ENCODE measurements at regions not wholly inside any gene's neighbourhood (a gene's known extent, or its start where the extent isn't known, plus 50 kb on each side); places are given as distances from the start of the nearest gene placed in this dataset.

- Histone ChIP-seq H3K79me2 (ENCODE audit: insufficient read depth, low read length) (no peaks in the 10 kb centered on the region), H3K4me2 (ENCODE audit: low read length) (no peak overlapping the region), H3K36me3 (ENCODE audit: control insufficient read depth in 1 of 2, insufficient read depth in 2 of 2, low read length in 2 of 2) (no peaks in the 10 kb centered on the region), H3K27me3 (ENCODE audit: insufficient read depth, low read length) (no peaks in the 10 kb centered on the region), H3K27ac (ENCODE audit: low read depth, low read length) (no peak overlapping the region), H3K9ac (ENCODE audit: low read length) (no peak overlapping the region), H3K4me1 (ENCODE audit: control insufficient read depth in 1 of 2, insufficient read depth in 2 of 2, low read length in 2 of 2) (no peaks in the 10 kb centered on the region), H3K4me3 (replicated peaks in 1 of 2; ENCODE audit: low read depth in 1 of 2, low read length in 2 of 2) (no peak overlapping the region), H3K9me2 (ENCODE audit: insufficient read depth) (no peaks in the 10 kb centered on the region), H2AFZ (ENCODE audit: low read depth, low read length, poor library complexity, severe bottlenecking) (no peak overlapping the region), H4K20me1 (ENCODE audit: insufficient read depth) (no peaks in the 10 kb centered on the region), H3K9me3 (ENCODE audit: control insufficient read depth in 1 of 2, insufficient read depth in 1 of 2, low read depth in 1 of 2, low read length in 2 of 2) (no peaks in the 10 kb centered on the region)
- DNase-seq (ENCODE audit: low read depth, low spot score) = no peak
- intact Hi-C loops (cut with micrococcal nuclease) = no loop called here
- no peak for TF ChIP-seq FOSL1 (IDR thresholded peaks at IDR 0.05; ENCODE audit: low read depth)
- TF ChIP-seq ZFX (IDR thresholded peaks at IDR 0.05) = no peak
- no peak for TF ChIP-seq EZH2 (IDR thresholded peaks at IDR 0.05)
- no peak for TF ChIP-seq MAX (IDR thresholded peaks at IDR 0.05)
- TF ChIP-seq EZH2phosphoT487 (IDR thresholded peaks at IDR 0.05; ENCODE audit: borderline replicate concordance) = no peak
- TF ChIP-seq POLR2A (IDR thresholded peaks at IDR 0.05; ENCODE audit: borderline replicate concordance, extremely low read depth, insufficient read depth, insufficient read length) = no peak
- TF ChIP-seq CBX3 (IDR thresholded peaks at IDR 0.05; ENCODE audit: low read depth) = no peak
- no peak for TF ChIP-seq JUND (IDR thresholded peaks at IDR 0.05)
- ChIA-PET RAD21 (ENCODE audit: low non-redundant PET in 1 of 2, low total read pairs in 2 of 2, uncharacterized antibody in 2 of 2, unreplicated experiment in 2 of 2) (no interaction called here), POLR2A (no interaction called here), CTCF (no interaction called here)
- no peak for ATAC-seq
- no TSS peak for BruUV-seq (replicated peaks)
Measured at GRCh38 chr16:27618606-27619327, 68.8 kb downstream of the KATNIP start.

- Histone ChIP-seq H3K27ac (ENCODE audit: low read depth, low read length) (no peak overlapping the region), H3K4me2 (ENCODE audit: low read length) (no peak overlapping the region), H3K79me2 (ENCODE audit: insufficient read depth, low read length) (no peaks in the 10 kb centered on the region), H2AFZ (ENCODE audit: low read depth, low read length, poor library complexity, severe bottlenecking) (no peak overlapping the region), H3K36me3 (ENCODE audit: control insufficient read depth in 1 of 2, insufficient read depth in 2 of 2, low read length in 2 of 2) (no peaks in the 10 kb centered on the region), H4K20me1 (ENCODE audit: insufficient read depth) (no peaks in the 10 kb centered on the region), H3K27me3 (ENCODE audit: insufficient read depth, low read length) (no peaks in the 10 kb centered on the region), H3K9me3 (ENCODE audit: control insufficient read depth in 1 of 2, insufficient read depth in 1 of 2, low read depth in 1 of 2, low read length in 2 of 2) (no peaks in the 10 kb centered on the region), H3K9ac (ENCODE audit: low read length) (no peak overlapping the region), H3K4me1 (ENCODE audit: control insufficient read depth in 1 of 2, insufficient read depth in 2 of 2, low read length in 2 of 2) (no peaks in the 10 kb centered on the region), H3K9me2 (ENCODE audit: insufficient read depth) (no peaks in the 10 kb centered on the region), H3K4me3 (replicated peaks in 1 of 2; ENCODE audit: low read depth in 1 of 2, low read length in 2 of 2) (no peak overlapping the region)
- DNase-seq (ENCODE audit: low read depth, low spot score) (no peak), ATAC-seq (no peak)
- ChIA-PET RAD21 (ENCODE audit: low non-redundant PET in 1 of 2, low total read pairs in 2 of 2, uncharacterized antibody in 2 of 2, unreplicated experiment in 2 of 2) (no interaction called here), POLR2A (no interaction called here), CTCF (no interaction called here)
- BruUV-seq (replicated peaks) = TSS peak; percentile 36
- intact Hi-C loops (cut with micrococcal nuclease) = no loop called here
- TF ChIP-seq POLR2AphosphoS5 (IDR thresholded peaks at IDR 0.05; ENCODE audit: low read depth, low read length) (no peak), MAX (IDR thresholded peaks at IDR 0.05) (no peak), POLR2A (IDR thresholded peaks at IDR 0.05; ENCODE audit: borderline replicate concordance, extremely low read depth, insufficient read depth, insufficient read length) (no peak), SP1 (IDR thresholded peaks at IDR 0.05; ENCODE audit: low read depth) (no peak), ZBTB33 (IDR thresholded peaks at IDR 0.05; ENCODE audit: extremely low read depth, insufficient replicate concordance, low read length) (no peak), EZH2 (IDR thresholded peaks at IDR 0.05) (no peak), TCF7L2 (IDR thresholded peaks at IDR 0.05; ENCODE audit: borderline replicate concordance, extremely low read depth, insufficient read depth, insufficient read length) (no peak), RAD21 (IDR thresholded peaks at IDR 0.05; ENCODE audit: low read depth) (no peak), REST (IDR thresholded peaks at IDR 0.05; ENCODE audit: low read depth) (no peak), EGR1 (IDR thresholded peaks at IDR 0.05; ENCODE audit: low read depth) (no peak), ELF1 (IDR thresholded peaks at IDR 0.05; ENCODE audit: borderline replicate concordance, low read depth) (no peak)
Measured at GRCh38 chr16:27620541-27620940, 70.6 kb downstream of the KATNIP start.
